ENCODE measurements at regions not wholly inside any gene's neighbourhood (a gene's known extent, or its start where the extent isn't known, plus 50 kb on each side); places are given as distances from the start of the nearest gene placed in this dataset.

- no peak for TF ChIP-seq CTCF (conservative IDR thresholded peaks at IDR 0.05; ENCODE audit: low read length)
- no peak for TF ChIP-seq EZH2phosphoT487 (IDR thresholded peaks at IDR 0.05; ENCODE audit: borderline replicate concordance, low read depth, low read length)
These were observed 145.4 kb upstream of the SATB2 start for GRCh38 chr2:199602896-199603717.

Measured in OCI-LY7 (cell line).